ENCODE measurements at regions not wholly inside any gene's neighbourhood (a gene's known extent, or its start where the extent isn't known, plus 50 kb on each side); places are given as distances from the start of the nearest gene placed in this dataset.

- TF ChIP-seq CTCF (IDR thresholded peaks at IDR 0.05) (no peak), POLR2A (IDR thresholded peaks at IDR 0.05) (no peak)
Observed at GRCh38 chr5:124352312-124352711, 394.1 kb downstream of the ZNF608 start.
